ENCODE measurements at regions not wholly inside any gene's neighbourhood (a gene's known extent, or its start where the extent isn't known, plus 50 kb on each side); places are given as distances from the start of the nearest gene placed in this dataset.

- TF ChIP-seq CTCF (IDR thresholded peaks at IDR 0.05) (no peak), POLR2AphosphoS5 (IDR thresholded peaks at IDR 0.05) (no peak), POLR2A (IDR thresholded peaks at IDR 0.05) (no peak)
Observed at GRCh38 chr4:82171531-82172155, 202.1 kb downstream of the HNRNPD start.

All from transverse colon (tissue), 4 donors.